ENCODE measurements at regions not wholly inside any gene's neighbourhood (a gene's known extent, or its start where the extent isn't known, plus 50 kb on each side); places are given as distances from the start of the nearest gene placed in this dataset.

DNA sequence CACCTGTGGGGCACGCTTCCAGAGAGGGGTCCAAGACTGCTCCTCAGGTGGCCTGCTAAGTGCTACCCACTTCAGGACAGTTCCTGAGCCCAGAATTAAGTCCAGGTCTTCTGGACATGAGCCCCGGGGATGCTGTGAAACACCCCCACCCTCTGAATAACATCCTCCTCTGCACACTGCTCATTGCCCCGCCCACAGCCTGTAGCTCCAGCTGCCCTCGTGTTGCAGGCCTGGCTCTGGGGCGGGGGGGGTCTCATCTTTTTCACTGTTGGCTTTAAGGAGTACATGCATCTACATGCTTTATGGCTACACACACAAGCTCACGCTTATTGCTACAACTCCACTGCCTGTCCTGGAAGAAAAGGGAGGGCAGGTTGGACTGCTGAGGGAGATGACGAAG lies 92.8 kb downstream of the PTGR3 start:
- peak in 2 of 42 donors; percentile 1 to 13 for DNase-seq
- intact Hi-C loops (cut with DNase I), result no loop called here

- intact Hi-C loops (cut with DNase I), result no loop called here
- DNase-seq, result peak in 4 of 42 donors; percentile 4 to 32 (median 21)
These were observed 93.4 kb downstream of the PTGR3 start for GRCh38 chr18:75115514-75115913.
